Stomach (tissue), 8 donors: ENCODE measurements at regions not wholly inside any gene's neighbourhood (a gene's known extent, or its start where the extent isn't known, plus 50 kb on each side); places are given as distances from the start of the nearest gene placed in this dataset.

Experiments
- DNase-seq, 2 donors: peaks; one replicate each; pipeline versions ENCODE4 v3.0.0 to v3.0.0-alpha.2; 2013 to 2019
- H3K27ac ChIP-seq, 5 donors: fragments of 200-600 bp in 4 of 5; sonication (generic) in 4 of 5; one replicate each; pipeline ENCODE4 v1.5.1; 2013 to 2019; ENCODE audit warnings: mild to moderate bottlenecking in 1 of 5, moderate library complexity in 1 of 5
- H3K27me3 ChIP-seq, 3 donors: fragments of 200-600 bp; sonication (generic); one replicate each; pipeline ENCODE4 v1.5.1; 2017 to 2019; ENCODE audit warnings: mixed run types in 1 of 3
- H3K36me3 ChIP-seq, 4 donors: fragments of 200-600 bp; sonication (generic); 1 replicate in 3 of 4; 2 replicates in 1 of 4; pipeline ENCODE4 v1.5.1; 2016 to 2019
- H3K4me1 ChIP-seq, 4 donors: fragments of 200-600 bp; sonication (generic); one replicate each; pipeline ENCODE4 v1.5.1; 2016 to 2019
- H3K4me3 ChIP-seq, 4 donors: fragments of 200-600 bp; sonication (generic) in 3 of 4; one replicate each; pipeline ENCODE4 v1.5.1; 2016 to 2019; ENCODE audit warnings: mild to moderate bottlenecking in 1 of 4
- H3K9me3 ChIP-seq, 4 donors: fragments of 200-600 bp; sonication (generic); one replicate each; pipeline ENCODE4 v1.5.1; 2016 to 2019
- CTCF ChIP-seq, 7 experiments: fragments of 450-650 bp in 4 of 7; fragments of 200-600 bp in 3 of 7; sonication (generic) in 3 of 7; IDR thresholded peaks; one replicate each; pipeline ENCODE4 v1.5.1; 2016 to 2019; ENCODE audit warnings: antibody characterized with exemption in 7 of 7, control low read depth in 2 of 7, mild to moderate bottlenecking in 1 of 7
- EP300 ChIP-seq: sonication (generic); formaldehyde crosslinking; IDR thresholded peaks from one replicate; pipeline ENCODE4 v1.6.1; 2017; ENCODE audit warnings: antibody characterized with exemption
- POLR2A ChIP-seq, 4 donors: fragments of 450-650 bp; IDR thresholded peaks; one replicate each; pipeline ENCODE4 v1.6.1; 2016; ENCODE audit warnings: antibody characterized with exemption in 4 of 4, control low read depth in 2 of 4, mild to moderate bottlenecking in 1 of 4, moderate library complexity in 1 of 4
- POLR2AphosphoS5 ChIP-seq, 3 donors: sonication (generic); formaldehyde crosslinking; IDR thresholded peaks; one replicate each; pipeline ENCODE4 v1.6.1; 2016; ENCODE audit warnings: antibody characterized with exemption in 3 of 3
- WGBS, 5 donors: extraction: QIAGEN DNeasy Blood & Tissue Kit in 3 of 5; methylation state at CpG; one replicate each; pipeline versions ENCODE4 v1.1.5 to v1.1.7; 2013 to 2018; 5-methylcytosine and 5-hydroxymethylcytosine counted together
- intact Hi-C: fragments of 100-400 bp; cut with DNase I; formaldehyde crosslinking; loops from one replicate; pipeline ENCODE4 v1.15.1; 2023; ENCODE audit warnings: low total_unique reads
- donor health status: healthy with polysubstance abuse.
- donor health status: Bipolar disorder and iron deficiency.
- donor health status: healthy.

DNA sequence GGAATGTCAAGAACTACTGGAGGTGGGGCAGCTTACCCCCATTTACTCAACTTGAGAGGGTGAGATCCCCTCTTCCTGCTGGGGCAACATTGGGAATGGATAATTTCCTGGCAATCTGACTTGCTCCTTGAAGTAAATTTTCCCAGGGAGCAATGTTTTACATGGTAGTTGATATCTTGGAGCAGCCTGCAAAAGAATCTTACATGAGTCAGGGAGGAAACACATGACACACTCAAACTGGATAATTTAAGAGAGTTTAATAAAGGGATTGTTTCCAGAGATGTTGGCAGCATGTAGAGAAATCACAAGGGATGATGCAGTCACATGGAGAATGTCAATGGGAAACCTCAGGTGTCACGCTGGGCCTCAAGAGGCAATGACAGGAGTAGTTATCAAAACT is 212.5 kb downstream of the GAS1 start:
- TF ChIP-seq CTCF (IDR thresholded peaks at IDR 0.05) = no peak
- no peak for TF ChIP-seq POLR2AphosphoS5 (IDR thresholded peaks at IDR 0.05)
- no peak for TF ChIP-seq EP300
- no peak for TF ChIP-seq POLR2A (IDR thresholded peaks at IDR 0.05)
- no peaks in the 10 kb centered on the region for H3K27me3 ChIP-seq
- intact Hi-C loops = no loop called here
- no peak overlapping the region for H3K27ac ChIP-seq
- no peaks in the 10 kb centered on the region for H3K36me3 ChIP-seq
- 86 to 100% (median 90%) methylated on average over 1 of the region's 1 CpG for WGBS, 5 donors
- DNase-seq = no peak
- H3K9me3 ChIP-seq = no peaks in the 10 kb centered on the region
- peaks cover 0 to 50% (median 27%) of the 10 kb centered on the region in 4 donors for H3K4me1 ChIP-seq
- no peak overlapping the region for H3K4me3 ChIP-seq

GRCh38 chr9:86733929-86734328 is 213.4 kb downstream of the GAS1 start:
- Histone ChIP-seq H3K4me1 (peaks cover 0 to 50% (median 27%) of the 10 kb centered on the region in 4 donors), H3K9me3 (no peaks in the 10 kb centered on the region), H3K4me3 (no peak overlapping the region), H3K27me3 (no peaks in the 10 kb centered on the region), H3K36me3 (no peaks in the 10 kb centered on the region), H3K27ac (peak overlapping the region in 1 of 5 donors; percentile 22)
- no peak for TF ChIP-seq POLR2AphosphoS5 (IDR thresholded peaks at IDR 0.05)
- TF ChIP-seq EP300 = no peak
- no peak for TF ChIP-seq POLR2A (IDR thresholded peaks at IDR 0.05)
- no peak for TF ChIP-seq CTCF (IDR thresholded peaks at IDR 0.05)
- intact Hi-C loops = no loop called here
- DNase-seq = no peak
- 70 to 86% (median 73%) methylated on average over 6 of the region's 6 CpGs for WGBS, 5 donors

GRCh38 chr9:86732514-86733171 is 214.7 kb downstream of the GAS1 start:
- Histone ChIP-seq H3K9me3 (no peaks in the 10 kb centered on the region), H3K4me3 (no peak overlapping the region), H3K27me3 (no peaks in the 10 kb centered on the region), H3K4me1 (peaks cover 0 to 46% (median 27%) of the 10 kb centered on the region in 4 donors), H3K27ac (peak overlapping the region in 3 of 5 donors; percentile 26 to 52 (median 52)), H3K36me3 (no peaks in the 10 kb centered on the region)
- intact Hi-C loops = no loop called here
- WGBS, 5 donors = 63 to 81% (median 74%) methylated on average over 6 of the region's 6 CpGs
- TF ChIP-seq POLR2A (IDR thresholded peaks at IDR 0.05) (no peak), POLR2AphosphoS5 (IDR thresholded peaks at IDR 0.05) (peak in 2 of 3 donors; percentile 7 to 54)
- DNase-seq = no peak

DNA sequence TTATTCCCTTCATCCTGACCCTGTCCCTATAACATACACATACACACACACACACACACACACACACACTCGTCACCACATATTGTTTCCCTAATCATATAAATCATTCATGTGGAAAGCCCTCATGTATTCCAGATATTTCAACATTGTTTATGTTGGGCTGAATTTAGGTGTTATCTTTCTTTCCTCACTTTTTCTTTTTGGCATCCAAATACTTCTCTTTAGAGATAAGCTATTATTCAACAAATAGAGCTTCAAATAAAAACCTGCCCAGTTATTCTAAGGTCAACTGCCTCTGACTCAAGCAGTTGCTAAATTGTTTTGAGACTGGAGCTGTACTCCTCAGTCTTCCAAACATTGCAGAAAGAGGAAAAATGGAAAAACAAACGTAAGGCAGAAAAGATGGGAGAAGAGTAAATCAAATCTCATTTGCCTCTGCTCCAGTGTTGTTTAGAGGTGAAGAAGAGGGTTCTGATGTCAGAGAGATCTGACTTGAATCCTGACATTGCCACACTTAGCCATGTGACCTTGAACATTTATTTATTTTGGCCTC is 215.7 kb downstream of the GAS1 start:
- intact Hi-C loops = no loop called here

GRCh38 chr9:86730163-86730928 is 217.0 kb downstream of the GAS1 start:
- H3K9me3 ChIP-seq = no peaks in the 10 kb centered on the region
- no peak for DNase-seq
- H3K4me1 ChIP-seq = peaks cover 0 to 41% (median 22%) of the 10 kb centered on the region in 4 donors
- intact Hi-C loops = no loop called here
- no peaks in the 10 kb centered on the region for H3K36me3 ChIP-seq
- TF ChIP-seq EP300 = no peak
- TF ChIP-seq POLR2AphosphoS5 (IDR thresholded peaks at IDR 0.05) = no peak
- TF ChIP-seq POLR2A (IDR thresholded peaks at IDR 0.05) = no peak
- no peaks in the 10 kb centered on the region for H3K27me3 ChIP-seq
- no peak overlapping the region for H3K27ac ChIP-seq
- no peak overlapping the region for H3K4me3 ChIP-seq
- 71 to 90% (median 82%) methylated on average over 6 of the region's 6 CpGs for WGBS, 5 donors

More for the DNA sequence above, 215.7 kb downstream of the GAS1 start:
- H3K36me3 ChIP-seq = no peaks in the 10 kb centered on the region
- H3K4me3 ChIP-seq = no peak overlapping the region
- no peak for DNase-seq
- peaks cover 0 to 46% (median 25%) of the 10 kb centered on the region in 4 donors for H3K4me1 ChIP-seq
- TF ChIP-seq POLR2A (IDR thresholded peaks at IDR 0.05) (no peak), EP300 (no peak), POLR2AphosphoS5 (IDR thresholded peaks at IDR 0.05) (peak in 1 of 3 donors; percentile 21)
- no peaks in the 10 kb centered on the region for H3K27me3 ChIP-seq
- no peaks in the 10 kb centered on the region for H3K9me3 ChIP-seq
- H3K27ac ChIP-seq = peak overlapping the region in 2 of 5 donors; percentile 52
- 6 to 22% (median 18%) methylated on average over 2 of the region's 2 CpGs for WGBS, 5 donors
